GM18505 (cell line): ENCODE measurements at regions not wholly inside any gene's neighbourhood (a gene's known extent, or its start where the extent isn't known, plus 50 kb on each side); places are given as distances from the start of the nearest gene placed in this dataset.

ENCODE experiments used
- ATAC-seq: cut with Tn5 transposase; IDR thresholded peaks from one replicate; pipeline ENCODE4 v1.9.1; 2021; ENCODE audit not compliant: unreplicated experiment
- POLR2A ChIP-seq: IDR thresholded peaks from 4 replicates; pipeline ENCODE4 v1.6.1; 2011; ENCODE audit warnings: borderline replicate concordance; ENCODE audit not compliant: insufficient read depth, insufficient read length; ENCODE audit errors: extremely low read depth

DNA sequence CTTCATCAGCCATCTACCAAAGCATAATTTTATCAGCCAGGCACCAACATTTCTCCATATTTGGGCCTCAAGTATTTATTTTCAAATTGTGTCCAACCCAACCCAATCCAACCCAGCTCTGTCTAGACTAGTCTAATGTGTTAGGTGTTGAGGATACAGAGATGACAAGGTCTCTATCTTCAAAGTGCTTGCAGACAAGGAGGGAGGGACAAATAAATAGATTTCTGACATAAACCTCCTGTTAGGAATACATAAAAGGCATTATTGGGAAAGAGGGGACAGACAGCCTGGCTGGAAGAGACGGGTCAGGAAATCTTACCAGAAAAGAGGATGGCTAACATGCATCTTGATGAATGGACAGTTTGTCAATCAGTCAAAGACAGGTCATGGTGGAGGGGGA is 115.4 kb upstream of the RPS6KA3 start:
- TF ChIP-seq POLR2A = no peak
- ATAC-seq = no peak

DNA sequence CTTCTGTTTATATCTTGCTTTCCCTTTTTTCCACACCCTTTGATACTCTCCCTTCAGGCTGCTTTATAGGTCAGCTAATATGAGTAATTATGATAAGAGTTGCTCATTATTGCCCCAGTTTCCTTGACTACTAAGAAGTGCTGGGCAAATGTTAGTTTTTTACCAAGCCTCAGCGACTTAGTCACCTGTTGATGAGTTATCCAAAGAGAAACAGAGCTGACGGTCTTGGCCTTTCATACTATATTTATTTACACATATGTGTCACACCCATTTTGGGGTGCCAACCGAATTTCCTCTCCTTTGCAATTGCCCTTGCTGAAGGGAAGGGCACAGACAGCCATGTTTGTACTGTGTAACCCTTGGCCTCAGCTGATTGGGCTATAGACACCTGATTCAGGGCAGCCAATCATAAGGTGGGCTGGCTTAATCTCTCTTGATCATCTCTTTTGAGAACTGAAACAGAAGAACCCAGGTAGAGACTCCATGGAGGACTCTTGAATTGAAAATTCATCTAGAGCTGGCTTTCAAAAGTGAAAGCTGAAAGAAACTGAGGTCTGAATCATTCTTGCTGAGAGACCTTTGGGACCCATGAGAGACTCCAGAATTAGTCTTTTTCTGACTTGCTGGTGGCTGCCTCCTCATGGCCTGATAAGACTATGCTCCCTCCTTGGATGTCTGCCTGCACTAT is 111.7 kb upstream of the RPS6KA3 start:
- no peak for TF ChIP-seq POLR2A
- ATAC-seq = peak; percentile 51

DNA sequence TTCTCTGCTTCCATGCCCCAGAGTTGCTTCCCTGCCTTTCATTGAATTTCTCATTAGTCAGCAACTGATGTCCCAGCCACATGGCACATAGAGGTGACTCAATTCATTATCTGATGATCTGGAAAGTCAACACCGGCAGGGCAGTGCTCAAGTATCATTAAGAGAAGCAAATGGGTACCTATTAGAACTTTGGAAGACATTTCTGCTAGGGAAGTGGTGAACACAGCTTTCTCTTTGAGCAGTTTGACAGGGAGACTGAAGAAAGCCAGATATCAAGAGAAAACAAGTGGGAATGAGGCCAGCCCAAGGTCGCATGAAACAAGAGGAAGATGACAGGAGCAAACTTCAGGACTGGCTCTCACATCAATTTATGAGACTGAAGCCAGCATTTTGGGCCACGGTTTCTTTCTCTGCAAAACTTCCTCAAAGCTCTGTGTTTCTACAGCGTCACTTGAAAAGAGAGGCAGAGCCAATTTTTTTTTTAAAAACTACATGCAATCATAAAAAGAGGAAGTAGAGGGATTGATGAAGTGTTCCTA is 108.3 kb upstream of the RPS6KA3 start:
- TF ChIP-seq POLR2A = no peak
- ATAC-seq = no peak

DNA sequence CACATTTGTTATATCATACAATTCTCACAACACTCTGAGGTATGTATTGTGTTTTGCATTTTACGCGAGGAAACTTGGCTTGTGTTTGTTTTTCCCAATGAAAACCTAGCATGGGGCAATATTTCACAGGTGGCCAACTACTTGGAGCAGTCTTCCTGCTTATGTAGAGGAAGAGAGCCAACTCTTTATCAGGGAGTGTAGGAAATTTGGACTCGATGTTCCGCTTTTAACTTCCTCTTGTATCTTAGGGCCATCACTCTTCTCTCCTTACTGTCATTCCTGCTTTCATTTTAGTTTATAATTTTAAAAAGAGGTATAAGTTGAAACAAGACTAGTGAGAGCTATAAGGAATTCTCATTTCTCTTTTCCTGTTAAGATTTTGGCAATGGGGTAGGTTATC is 107.7 kb upstream of the RPS6KA3 start:
- TF ChIP-seq POLR2A = no peak
- no peak for ATAC-seq

DNA sequence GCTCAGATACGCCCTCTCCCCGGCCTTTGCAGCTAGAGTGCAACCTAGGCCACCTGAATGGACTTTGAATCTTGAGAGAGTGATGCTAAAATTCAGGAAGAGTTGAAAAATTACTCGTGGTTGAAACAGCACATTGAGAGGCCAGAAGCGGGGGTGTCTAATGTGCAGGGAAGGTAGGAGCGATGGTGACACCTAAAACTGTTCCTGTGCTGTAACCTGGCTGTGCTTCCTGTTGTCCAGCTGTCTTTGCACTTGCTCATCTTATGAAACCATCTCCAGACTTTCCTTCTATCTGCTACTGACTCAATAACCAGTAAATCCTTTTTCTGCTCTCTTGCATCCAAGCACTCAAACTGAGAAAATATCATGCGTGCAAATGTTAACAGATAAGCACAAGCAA is 106.4 kb upstream of the RPS6KA3 start:
- no peak for ATAC-seq
- TF ChIP-seq POLR2A = no peak

DNA sequence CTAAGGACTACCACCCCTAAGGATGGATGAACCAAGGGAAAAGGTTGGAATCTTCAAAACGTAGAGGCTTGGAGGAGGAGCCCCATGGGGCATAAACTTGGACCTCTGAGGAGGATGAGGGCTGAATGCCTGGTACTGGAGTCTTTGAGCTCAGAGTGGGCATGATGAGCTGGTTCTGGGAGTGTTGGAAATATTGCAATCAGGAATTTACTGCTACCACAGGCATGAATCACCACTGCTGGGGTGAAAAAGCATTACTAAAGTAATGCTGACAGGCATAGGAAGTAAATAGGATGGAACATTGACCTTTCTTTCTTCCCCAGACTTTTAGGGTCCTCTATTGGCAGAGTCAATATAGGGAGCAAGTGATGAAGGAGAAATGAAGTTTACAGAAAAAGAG is 105.8 kb upstream of the RPS6KA3 start:
- no peak for ATAC-seq
- no peak for TF ChIP-seq POLR2A

DNA sequence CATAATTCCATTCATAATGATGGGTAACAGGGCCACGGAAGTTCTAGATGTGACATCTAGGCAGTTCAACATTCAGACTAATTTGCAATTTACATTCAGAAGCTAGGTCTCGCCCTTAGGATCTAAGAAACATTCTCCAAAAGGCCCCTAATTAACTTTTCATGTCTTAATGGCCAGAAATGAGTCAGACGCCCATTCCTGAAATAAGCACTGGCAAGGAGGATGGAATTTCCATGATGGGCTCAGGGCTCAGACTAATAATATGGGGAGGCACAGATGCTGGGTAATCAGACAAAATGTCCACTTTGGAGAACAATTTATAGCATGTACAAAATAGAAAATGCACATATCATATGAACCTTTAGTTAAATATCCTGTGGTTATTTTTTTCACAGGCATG is 102.8 kb upstream of the RPS6KA3 start:
- no peak for ATAC-seq
- no peak for TF ChIP-seq POLR2A

DNA sequence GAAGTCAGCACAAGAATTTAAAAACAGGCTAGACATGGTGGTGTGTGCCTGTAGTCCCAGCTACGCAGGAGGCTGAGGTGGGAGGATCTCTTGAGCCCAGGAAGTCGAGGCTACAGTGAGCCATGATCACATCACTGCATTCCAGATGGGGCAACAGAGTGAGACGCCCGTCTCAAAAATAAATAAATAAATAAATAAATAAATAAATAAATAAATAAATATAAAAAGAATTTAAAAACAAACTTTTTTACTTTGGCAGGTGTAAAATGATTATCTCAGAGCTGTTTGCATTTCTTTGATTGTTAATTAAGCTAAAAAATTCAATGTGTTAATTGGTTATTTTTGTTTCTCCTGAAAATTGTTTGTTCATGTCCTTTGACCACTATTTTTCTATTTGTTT is 97.5 kb upstream of the RPS6KA3 start:
- no peak for ATAC-seq
- TF ChIP-seq POLR2A = no peak

DNA sequence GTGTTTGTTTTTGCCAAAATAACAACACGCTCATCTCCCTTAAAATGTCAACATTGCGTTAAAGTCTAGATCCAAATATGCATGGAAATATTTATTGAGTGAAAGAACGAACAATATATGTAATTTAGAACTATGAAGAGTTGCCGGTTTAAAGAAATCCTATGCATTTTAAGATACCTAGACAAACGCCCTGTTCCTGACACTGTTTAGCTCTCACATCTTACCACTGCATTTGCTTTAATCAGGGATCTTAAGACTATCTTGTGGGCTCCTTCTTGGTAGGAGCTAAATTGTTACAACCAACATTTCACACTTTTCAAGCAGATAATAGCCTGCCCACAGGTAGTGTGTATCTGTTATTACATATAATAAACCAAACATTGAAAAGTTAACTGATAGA is 96.6 kb upstream of the RPS6KA3 start:
- TF ChIP-seq POLR2A = no peak
- ATAC-seq = no peak

DNA sequence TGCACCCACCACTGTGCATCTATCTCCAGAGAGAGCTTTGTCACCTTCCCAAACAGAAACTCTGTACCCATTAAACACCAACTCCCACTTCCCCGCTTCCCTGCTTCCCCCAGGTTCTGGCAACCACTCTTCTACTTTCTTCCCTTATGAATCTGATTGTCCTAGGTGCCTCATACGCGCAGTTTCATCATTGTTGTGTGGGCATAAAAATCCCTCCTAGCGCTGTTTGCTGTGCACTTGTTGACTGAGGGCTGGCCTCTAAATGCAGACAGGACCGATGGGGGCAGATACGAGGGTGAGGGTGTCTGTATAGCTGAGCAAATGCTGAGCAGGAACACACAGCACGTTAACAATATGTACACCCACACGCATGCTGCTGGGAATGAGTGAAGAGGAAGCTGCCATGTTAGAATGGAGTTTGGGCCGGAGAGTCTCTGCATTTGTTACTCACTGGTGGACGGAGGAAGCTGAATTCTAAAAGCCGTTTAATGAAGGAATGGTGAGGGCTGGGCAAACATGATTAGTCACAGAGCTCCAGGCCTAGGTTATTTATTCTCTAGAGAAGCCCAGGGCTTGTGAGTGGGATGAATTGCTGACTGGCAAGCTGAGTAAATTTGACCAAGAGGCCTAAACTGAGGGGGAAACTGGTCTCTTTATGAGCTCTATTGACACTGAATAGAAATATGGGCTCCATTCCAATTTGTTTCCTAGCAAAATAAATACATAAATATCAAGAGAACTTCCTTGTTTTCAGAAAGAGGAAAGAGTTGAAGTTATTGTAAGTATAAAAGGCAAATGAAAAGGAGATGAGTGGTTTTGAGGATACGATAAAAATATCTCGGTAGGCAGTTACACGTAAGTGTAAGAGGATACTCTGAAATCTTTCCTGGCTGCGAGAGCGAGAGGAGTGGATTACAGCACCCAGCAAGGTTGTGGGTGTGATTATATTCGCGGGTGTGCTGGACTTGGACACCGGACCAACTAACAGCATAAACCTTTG is 95.9 kb upstream of the RPS6KA3 start:
- no peak for TF ChIP-seq POLR2A
- ATAC-seq = no peak

DNA sequence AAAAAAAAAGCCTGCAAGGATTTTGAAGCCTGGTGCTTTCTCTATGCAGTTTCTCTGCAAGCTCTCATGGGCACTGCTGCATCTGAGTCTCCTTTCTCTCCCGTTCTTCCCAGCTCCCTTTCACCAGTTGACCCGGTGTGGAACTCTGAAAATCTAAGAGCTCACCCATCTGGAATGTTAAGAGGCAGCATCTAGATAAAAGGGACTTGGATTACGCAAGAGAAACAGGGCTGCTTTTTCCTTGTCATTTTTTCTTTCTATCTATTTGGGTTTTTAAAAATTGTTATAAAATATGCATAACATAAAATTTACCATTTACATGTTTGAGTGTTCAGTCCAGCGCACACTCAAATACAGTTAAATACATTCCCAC is 95.2 kb upstream of the RPS6KA3 start:
- TF ChIP-seq POLR2A = no peak
- ATAC-seq = no peak

DNA sequence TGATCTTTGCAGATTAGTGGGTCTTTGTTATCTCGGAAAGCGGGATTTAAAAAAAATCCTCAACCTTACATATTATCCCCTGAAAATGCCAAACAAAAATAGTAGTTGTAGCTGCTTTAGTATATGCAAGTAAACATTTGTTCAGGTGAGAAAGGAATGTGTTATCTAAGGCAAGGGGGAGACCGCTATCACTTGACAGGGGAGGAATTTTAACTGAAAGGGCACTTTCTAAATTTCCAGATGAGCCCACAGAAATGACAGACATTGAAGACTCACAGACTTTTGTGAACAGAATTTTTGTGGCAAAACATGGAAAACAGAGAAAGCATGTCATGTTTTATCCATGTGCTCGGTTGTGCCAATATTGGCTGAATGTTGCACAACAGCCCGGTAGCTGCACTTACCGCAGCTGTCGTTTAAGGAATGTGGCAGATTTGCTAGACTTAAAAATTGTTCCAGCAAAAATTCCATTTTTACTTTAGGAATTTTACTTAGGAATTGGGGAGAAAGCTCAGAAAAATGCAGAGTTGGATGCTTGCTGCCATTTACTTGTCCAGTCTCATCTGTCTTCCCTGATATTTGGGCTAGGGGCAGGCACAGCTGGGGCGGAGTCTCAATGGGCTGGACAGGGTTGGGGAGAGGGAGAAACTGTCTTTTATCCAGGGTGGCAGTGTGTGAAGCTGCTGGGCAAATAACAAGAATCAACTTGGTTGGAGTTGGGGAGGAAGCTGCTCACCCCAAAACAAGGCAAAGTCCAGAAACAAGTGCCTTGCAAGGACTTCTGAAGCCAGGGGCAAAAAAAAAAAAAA is 94.6 kb upstream of the RPS6KA3 start:
- no peak for TF ChIP-seq POLR2A
- no peak for ATAC-seq

DNA sequence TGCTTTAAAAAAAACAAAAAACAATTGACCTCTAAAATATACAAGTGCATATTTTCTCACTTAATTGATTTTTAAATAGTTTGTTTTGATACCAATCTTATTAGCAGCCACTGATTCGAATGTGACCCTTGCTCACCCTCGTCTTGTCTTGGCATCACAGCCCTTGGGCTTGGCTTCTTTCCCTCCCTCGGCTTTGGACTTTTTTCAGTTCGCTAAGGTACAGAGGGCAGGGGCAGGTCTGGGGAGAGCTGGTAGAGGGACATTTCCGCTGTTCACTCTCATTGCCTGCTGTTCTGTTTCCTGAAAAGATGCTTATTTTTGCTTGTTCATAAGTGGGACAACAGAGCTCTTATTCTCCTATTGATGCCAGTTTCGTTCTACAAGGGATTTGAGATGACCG is 88.5 kb upstream of the RPS6KA3 start:
- no peak for ATAC-seq
- no peak for TF ChIP-seq POLR2A
